ENCODE measurements at regions not wholly inside any gene's neighbourhood (a gene's known extent, or its start where the extent isn't known, plus 50 kb on each side); places are given as distances from the start of the nearest gene placed in this dataset.

DNA sequence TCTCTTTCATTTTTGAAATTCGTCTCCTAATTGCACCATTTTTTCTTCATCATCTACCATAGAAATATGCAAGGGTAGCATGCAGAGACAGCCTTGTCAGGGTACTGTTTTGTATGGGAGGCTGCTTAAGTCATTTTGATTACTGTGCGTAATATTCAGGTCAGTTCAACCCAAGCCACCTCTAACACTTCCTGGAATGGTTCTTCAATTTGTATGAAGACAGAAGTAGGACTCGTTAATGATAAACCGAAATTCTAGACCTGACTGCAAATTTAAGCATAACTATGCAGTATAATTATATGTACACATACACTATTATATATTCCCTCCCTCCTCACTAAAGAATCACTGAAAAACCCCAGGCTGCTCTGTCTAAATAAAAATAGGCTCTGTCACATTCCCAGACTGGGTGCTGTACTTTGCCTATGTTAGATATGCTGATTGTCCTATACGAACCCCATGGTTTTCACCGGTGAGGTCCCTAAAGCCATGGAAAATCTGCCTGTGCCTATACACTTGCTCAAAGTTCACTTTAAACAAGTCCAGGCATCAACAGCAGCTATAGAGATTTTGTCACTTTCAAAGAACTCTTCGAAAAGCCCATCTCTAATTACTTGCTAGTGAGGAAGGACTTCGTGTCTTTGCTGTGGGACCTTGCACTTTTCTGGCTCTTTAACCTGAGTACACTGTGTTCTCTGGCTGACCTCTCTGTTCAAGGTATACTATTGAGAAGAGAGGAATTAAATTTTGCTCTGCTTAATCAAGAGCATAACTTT lies 352.1 kb upstream of the CD180 start:
- no TSS peak for BruUV-seq (replicated peaks)
- H3K27ac ChIP-seq (ENCODE audit: insufficient read depth, low read depth, low read length): no peak overlapping the region
- FAIRE-seq (no peak), DNase-seq (ENCODE audit: low read depth, low spot score) (no peak)
- no peaks in the 10 kb centered on the region for H3K9me3 ChIP-seq (replicated peaks; ENCODE audit: control insufficient read depth, insufficient read depth, low read length)
- H3K79me2 ChIP-seq (ENCODE audit: control insufficient read depth, insufficient read depth, low read length): no peaks in the 10 kb centered on the region
- no peak overlapping the region for H3K4me2 ChIP-seq (ENCODE audit: insufficient read depth, low read length)
- H3K4me3 ChIP-seq (replicated peaks in 1 of 3; ENCODE audit: insufficient read depth in 1 of 3, low read depth in 1 of 3, low read length in 3 of 3): no peak overlapping the region
- ChIA-PET POLR2A (no interaction called here), CTCF (no interaction called here)
- dilution Hi-C loops (cut with MboI; ENCODE audit: extremely low pct_ligation_motif_present, low sequenced_read_pairs): no loop called here
- no peaks in the 10 kb centered on the region for H3K36me3 ChIP-seq (ENCODE audit: control insufficient read depth in 2 of 2, extremely low read depth in 1 of 2, insufficient read depth in 2 of 2, low read length in 2 of 2)
- H3K27me3 ChIP-seq (ENCODE audit: control insufficient read depth in 2 of 2, insufficient read depth in 2 of 2, low read length in 2 of 2): no peaks in the 10 kb centered on the region
- TF ChIP-seq CTCF (IDR thresholded peaks at IDR 0.05; ENCODE audit: extremely low read depth in 1 of 2, insufficient read depth in 1 of 2, low read depth in 1 of 2, low read length in 2 of 2): no peak
- TF ChIP-seq EZH2 (IDR thresholded peaks at IDR 0.05; ENCODE audit: borderline replicate concordance, low read depth, low read length, severe bottlenecking): no peak
- TF ChIP-seq FOS (IDR thresholded peaks at IDR 0.05; ENCODE audit: borderline replicate concordance, insufficient read depth, low read length): no peak
- no peak for TF ChIP-seq GATA2 (IDR thresholded peaks at IDR 0.05; ENCODE audit: insufficient read depth, insufficient read length, low read depth, low read length)
- no peak for TF ChIP-seq JUN (IDR thresholded peaks at IDR 0.05; ENCODE audit: borderline replicate concordance, insufficient read depth, insufficient read length, low read depth)
- TF ChIP-seq POLR2A (IDR thresholded peaks at IDR 0.05; ENCODE audit: low read depth, low read length): no peak
- TF ChIP-seq MYC (IDR thresholded peaks at IDR 0.05; ENCODE audit: low read depth, low read length): no peak
- no peak for TF ChIP-seq POLR2AphosphoS5 (IDR thresholded peaks at IDR 0.05; ENCODE audit: insufficient read depth, low read depth, low read length)
- TF ChIP-seq, protein P1, sequence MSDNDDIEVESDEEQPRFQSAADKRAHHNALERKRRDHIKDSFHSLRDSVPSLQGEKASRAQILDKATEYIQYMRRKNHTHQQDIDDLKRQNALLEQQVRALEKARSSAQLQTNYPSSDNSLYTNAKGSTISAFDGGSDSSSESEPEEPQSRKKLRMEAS (IDR thresholded peaks at IDR 0.05; ENCODE audit: insufficient read depth, insufficient read length): no peak
- H3K9ac ChIP-seq (replicated peaks; ENCODE audit: extremely low read depth, insufficient read depth, low read length): no peak overlapping the region
- H3K9me1 ChIP-seq (replicated peaks; ENCODE audit: control insufficient read depth, extremely low read depth, insufficient read depth, low read length): no peaks in the 10 kb centered on the region
- intact Hi-C loops (cut with micrococcal nuclease): no loop called here
- no peak overlapping the region for H2AFZ ChIP-seq (ENCODE audit: low read depth, low read length)
- H4K20me1 ChIP-seq (replicated peaks; ENCODE audit: control insufficient read depth, extremely low read depth, insufficient read depth, low read length): no peaks in the 10 kb centered on the region
- H3K4me1 ChIP-seq (ENCODE audit: control insufficient read depth, extremely low read depth, insufficient read depth, low read length): peaks cover 5% of the 10 kb centered on the region

All from endothelial cell of umbilical vein (primary cell).